Neural cell (in vitro differentiated cells): ENCODE measurements at regions not wholly inside any gene's neighbourhood (a gene's known extent, or its start where the extent isn't known, plus 50 kb on each side); places are given as distances from the start of the nearest gene placed in this dataset.

Experiments used
- EP300 ChIP-seq: fragments of 450-650 bp; conservative IDR thresholded peaks from 2 replicates; pipeline ENCODE4 v1.6.1; 2014; ENCODE audit warnings: antibody characterized with exemption, mild to moderate bottlenecking, moderate library complexity; ENCODE audit not compliant: poor library complexity, severe bottlenecking
- EZH2 ChIP-seq: fragments of 200-600, 300-800 bp; shearing (Covaris generic), sonication (generic); IDR thresholded peaks from 2 replicates; pipeline ENCODE4 v1.6.1; 2014; ENCODE audit warnings: antibody characterized with exemption, low read length, borderline replicate concordance, mild to moderate bottlenecking; ENCODE audit not compliant: insufficient read depth, poor library complexity, severe bottlenecking
- MXI1 ChIP-seq: fragments of 450-650 bp; conservative IDR thresholded peaks from 2 replicates; pipeline ENCODE4 v1.6.1; 2014; ENCODE audit warnings: antibody characterized with exemption, mild to moderate bottlenecking; ENCODE audit not compliant: poor library complexity, severe bottlenecking
- POLR2AphosphoS5 ChIP-seq: IDR thresholded peaks from 2 replicates; pipeline ENCODE4 v1.6.1; 2012
- RAD21 ChIP-seq: fragments of 450-650 bp; conservative IDR thresholded peaks from 2 replicates; pipeline ENCODE4 v1.6.1; 2014; ENCODE audit warnings: antibody characterized with exemption, mild to moderate bottlenecking, moderate library complexity
- SMC3 ChIP-seq: fragments of 450-650 bp; conservative IDR thresholded peaks from 2 replicates; pipeline ENCODE4 v1.6.1; 2014; ENCODE audit warnings: antibody characterized with exemption, mild to moderate bottlenecking, moderate library complexity; ENCODE audit not compliant: poor library complexity
- TAF1 ChIP-seq: IDR thresholded peaks from 2 replicates; pipeline ENCODE4 v1.6.1; 2012; ENCODE audit warnings: low read depth
- TF ChIP-seq, protein P1 (sequence below): fragments of 450-650 bp; IDR thresholded peaks from 2 replicates; pipeline ENCODE4 v1.5.1; 2014; ENCODE audit warnings: antibody characterized with exemption, mild to moderate bottlenecking, moderate library complexity; ENCODE audit not compliant: poor library complexity, severe bottlenecking
- TF ChIP-seq, protein P2 (sequence below): IDR thresholded peaks from 2 replicates; pipeline ENCODE4 v1.6.1; 2012; ENCODE audit warnings: borderline replicate concordance

- TF ChIP-seq, protein P1, sequence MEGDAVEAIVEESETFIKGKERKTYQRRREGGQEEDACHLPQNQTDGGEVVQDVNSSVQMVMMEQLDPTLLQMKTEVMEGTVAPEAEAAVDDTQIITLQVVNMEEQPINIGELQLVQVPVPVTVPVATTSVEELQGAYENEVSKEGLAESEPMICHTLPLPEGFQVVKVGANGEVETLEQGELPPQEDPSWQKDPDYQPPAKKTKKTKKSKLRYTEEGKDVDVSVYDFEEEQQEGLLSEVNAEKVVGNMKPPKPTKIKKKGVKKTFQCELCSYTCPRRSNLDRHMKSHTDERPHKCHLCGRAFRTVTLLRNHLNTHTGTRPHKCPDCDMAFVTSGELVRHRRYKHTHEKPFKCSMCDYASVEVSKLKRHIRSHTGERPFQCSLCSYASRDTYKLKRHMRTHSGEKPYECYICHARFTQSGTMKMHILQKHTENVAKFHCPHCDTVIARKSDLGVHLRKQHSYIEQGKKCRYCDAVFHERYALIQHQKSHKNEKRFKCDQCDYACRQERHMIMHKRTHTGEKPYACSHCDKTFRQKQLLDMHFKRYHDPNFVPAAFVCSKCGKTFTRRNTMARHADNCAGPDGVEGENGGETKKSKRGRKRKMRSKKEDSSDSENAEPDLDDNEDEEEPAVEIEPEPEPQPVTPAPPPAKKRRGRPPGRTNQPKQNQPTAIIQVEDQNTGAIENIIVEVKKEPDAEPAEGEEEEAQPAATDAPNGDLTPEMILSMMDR = no peak
- no peak for TF ChIP-seq SMC3
- no peak for TF ChIP-seq POLR2AphosphoS5
- no peak for TF ChIP-seq EZH2
- TF ChIP-seq RAD21 = no peak
- TF ChIP-seq EP300 = no peak
- TF ChIP-seq MXI1 = no peak
- TF ChIP-seq, protein P2, sequence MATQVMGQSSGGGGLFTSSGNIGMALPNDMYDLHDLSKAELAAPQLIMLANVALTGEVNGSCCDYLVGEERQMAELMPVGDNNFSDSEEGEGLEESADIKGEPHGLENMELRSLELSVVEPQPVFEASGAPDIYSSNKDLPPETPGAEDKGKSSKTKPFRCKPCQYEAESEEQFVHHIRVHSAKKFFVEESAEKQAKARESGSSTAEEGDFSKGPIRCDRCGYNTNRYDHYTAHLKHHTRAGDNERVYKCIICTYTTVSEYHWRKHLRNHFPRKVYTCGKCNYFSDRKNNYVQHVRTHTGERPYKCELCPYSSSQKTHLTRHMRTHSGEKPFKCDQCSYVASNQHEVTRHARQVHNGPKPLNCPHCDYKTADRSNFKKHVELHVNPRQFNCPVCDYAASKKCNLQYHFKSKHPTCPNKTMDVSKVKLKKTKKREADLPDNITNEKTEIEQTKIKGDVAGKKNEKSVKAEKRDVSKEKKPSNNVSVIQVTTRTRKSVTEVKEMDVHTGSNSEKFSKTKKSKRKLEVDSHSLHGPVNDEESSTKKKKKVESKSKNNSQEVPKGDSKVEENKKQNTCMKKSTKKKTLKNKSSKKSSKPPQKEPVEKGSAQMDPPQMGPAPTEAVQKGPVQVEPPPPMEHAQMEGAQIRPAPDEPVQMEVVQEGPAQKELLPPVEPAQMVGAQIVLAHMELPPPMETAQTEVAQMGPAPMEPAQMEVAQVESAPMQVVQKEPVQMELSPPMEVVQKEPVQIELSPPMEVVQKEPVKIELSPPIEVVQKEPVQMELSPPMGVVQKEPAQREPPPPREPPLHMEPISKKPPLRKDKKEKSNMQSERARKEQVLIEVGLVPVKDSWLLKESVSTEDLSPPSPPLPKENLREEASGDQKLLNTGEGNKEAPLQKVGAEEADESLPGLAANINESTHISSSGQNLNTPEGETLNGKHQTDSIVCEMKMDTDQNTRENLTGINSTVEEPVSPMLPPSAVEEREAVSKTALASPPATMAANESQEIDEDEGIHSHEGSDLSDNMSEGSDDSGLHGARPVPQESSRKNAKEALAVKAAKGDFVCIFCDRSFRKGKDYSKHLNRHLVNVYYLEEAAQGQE = no peak
- TF ChIP-seq TAF1 = no peak
Measured at GRCh38 chr11:134614141-134614540, 202.1 kb upstream of the B3GAT1 start.
